ENCODE measurements at regions not wholly inside any gene's neighbourhood (a gene's known extent, or its start where the extent isn't known, plus 50 kb on each side); places are given as distances from the start of the nearest gene placed in this dataset.

DNA sequence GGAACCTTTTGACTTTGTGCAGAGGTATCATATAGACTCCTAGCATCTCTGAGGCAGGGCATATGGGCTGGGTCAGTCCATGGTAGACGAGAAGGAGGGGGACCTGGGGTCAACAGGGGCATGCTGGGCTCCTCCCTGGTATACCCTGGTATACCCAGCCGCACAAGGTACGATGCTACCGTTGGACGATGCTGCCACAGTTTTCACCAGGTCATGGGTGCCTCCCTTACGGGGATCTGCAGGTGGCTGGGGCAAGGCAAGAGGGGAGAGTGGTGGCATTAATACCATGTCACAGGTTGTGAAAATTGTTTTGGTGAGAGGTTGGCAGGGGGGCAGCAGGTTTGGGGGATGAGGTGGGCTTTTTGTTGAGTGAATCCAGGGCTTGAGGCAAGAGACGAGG lies 149.8 kb downstream of the TSN start:
- H3K27me3 ChIP-seq (ENCODE audit: insufficient read depth in 3 of 3, low read length in 2 of 3), result peaks cover 0 to 4% (median 0%) of the 10 kb centered on the region in 3 donors
- intact Hi-C loops (cut with DNase I), result no loop called here
- no peak overlapping the region for H3K27ac ChIP-seq
- WGBS, 3 donors, result 85 to 89% (median 85%) methylated on average over 7 of the region's 7 CpGs
- H3K36me3 ChIP-seq (ENCODE audit: insufficient read depth in 1 of 2, low read depth in 1 of 2), result no peaks in the 10 kb centered on the region
- H3K9me3 ChIP-seq, result no peaks in the 10 kb centered on the region
- ATAC-seq (no peak), DNase-seq (no peak)
- no peaks in the 10 kb centered on the region for H3K4me1 ChIP-seq
- no peak overlapping the region for H3K4me3 ChIP-seq
- TF ChIP-seq, protein P1, sequence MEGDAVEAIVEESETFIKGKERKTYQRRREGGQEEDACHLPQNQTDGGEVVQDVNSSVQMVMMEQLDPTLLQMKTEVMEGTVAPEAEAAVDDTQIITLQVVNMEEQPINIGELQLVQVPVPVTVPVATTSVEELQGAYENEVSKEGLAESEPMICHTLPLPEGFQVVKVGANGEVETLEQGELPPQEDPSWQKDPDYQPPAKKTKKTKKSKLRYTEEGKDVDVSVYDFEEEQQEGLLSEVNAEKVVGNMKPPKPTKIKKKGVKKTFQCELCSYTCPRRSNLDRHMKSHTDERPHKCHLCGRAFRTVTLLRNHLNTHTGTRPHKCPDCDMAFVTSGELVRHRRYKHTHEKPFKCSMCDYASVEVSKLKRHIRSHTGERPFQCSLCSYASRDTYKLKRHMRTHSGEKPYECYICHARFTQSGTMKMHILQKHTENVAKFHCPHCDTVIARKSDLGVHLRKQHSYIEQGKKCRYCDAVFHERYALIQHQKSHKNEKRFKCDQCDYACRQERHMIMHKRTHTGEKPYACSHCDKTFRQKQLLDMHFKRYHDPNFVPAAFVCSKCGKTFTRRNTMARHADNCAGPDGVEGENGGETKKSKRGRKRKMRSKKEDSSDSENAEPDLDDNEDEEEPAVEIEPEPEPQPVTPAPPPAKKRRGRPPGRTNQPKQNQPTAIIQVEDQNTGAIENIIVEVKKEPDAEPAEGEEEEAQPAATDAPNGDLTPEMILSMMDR (IDR thresholded peaks at IDR 0.05), result no peak

GRCh38 chr2:121906170-121906569 lies 150.7 kb downstream of the TSN start:
- H3K27ac ChIP-seq, result no peak overlapping the region
- intact Hi-C loops (cut with DNase I), result no loop called here
- H3K4me1 ChIP-seq, result no peaks in the 10 kb centered on the region
- H3K27me3 ChIP-seq (ENCODE audit: insufficient read depth in 3 of 3, low read length in 2 of 3), result peaks cover 0 to 4% (median 0%) of the 10 kb centered on the region in 3 donors
- TF ChIP-seq, protein P1 (IDR thresholded peaks at IDR 0.05), result no peak
- H3K36me3 ChIP-seq (ENCODE audit: insufficient read depth in 1 of 2, low read depth in 1 of 2), result no peaks in the 10 kb centered on the region
- no peaks in the 10 kb centered on the region for H3K9me3 ChIP-seq
- H3K4me3 ChIP-seq, result no peak overlapping the region
- ATAC-seq, result no peak
- no peak for DNase-seq
- 56 to 61% (median 57%) methylated on average over 11 of the region's 11 CpGs for WGBS, 3 donors

DNA sequence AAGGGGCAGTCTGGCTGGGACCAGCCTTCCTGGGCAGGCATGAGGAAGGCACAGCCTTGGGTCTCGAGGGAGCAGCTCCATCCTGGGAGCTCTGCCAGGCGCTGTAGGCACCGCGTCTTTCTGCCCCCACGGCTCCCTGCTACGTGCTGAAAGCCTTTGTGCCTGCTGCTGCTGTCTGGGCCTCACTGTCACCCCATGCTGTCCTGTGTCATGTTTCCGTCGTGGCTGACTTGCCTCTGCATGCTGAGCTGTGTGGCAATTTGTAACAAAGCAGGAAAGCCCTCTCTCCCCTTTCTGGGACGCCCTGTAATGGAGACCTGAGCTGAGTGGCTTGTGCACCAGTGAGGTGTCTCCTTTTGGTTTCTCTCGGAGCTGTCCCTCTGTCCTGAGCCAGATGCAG lies 152.5 kb downstream of the TSN start:
- WGBS, 3 donors, result 9 to 21% (median 17%) methylated on average over 10 of the region's 10 CpGs
- no peaks in the 10 kb centered on the region for H3K9me3 ChIP-seq
- no peak for DNase-seq
- H3K36me3 ChIP-seq (ENCODE audit: insufficient read depth in 1 of 2, low read depth in 1 of 2), result no peaks in the 10 kb centered on the region
- intact Hi-C loops (cut with DNase I), result no loop called here
- no peak for ATAC-seq
- H3K4me1 ChIP-seq, result no peaks in the 10 kb centered on the region
- TF ChIP-seq, protein P1 (IDR thresholded peaks at IDR 0.05), result no peak
- no peak overlapping the region for H3K27ac ChIP-seq
- peaks cover 0 to 4% (median 0%) of the 10 kb centered on the region in 3 donors for H3K27me3 ChIP-seq (ENCODE audit: insufficient read depth in 3 of 3, low read length in 2 of 3)
- H3K4me3 ChIP-seq, result no peak overlapping the region

GRCh38 chr2:121910139-121910538 lies 154.7 kb downstream of the TSN start:
- no peaks in the 10 kb centered on the region for H3K4me1 ChIP-seq
- no peaks in the 10 kb centered on the region for H3K9me3 ChIP-seq
- H3K4me3 ChIP-seq, result no peak overlapping the region
- no peak for DNase-seq
- peaks cover 0 to 4% (median 0%) of the 10 kb centered on the region in 3 donors for H3K27me3 ChIP-seq (ENCODE audit: insufficient read depth in 3 of 3, low read length in 2 of 3)
- H3K36me3 ChIP-seq (ENCODE audit: insufficient read depth in 1 of 2, low read depth in 1 of 2), result no peaks in the 10 kb centered on the region
- TF ChIP-seq, protein P1 (IDR thresholded peaks at IDR 0.05), result no peak
- 79 to 92% (median 90%) methylated on average over 1 of the region's 1 CpG for WGBS, 3 donors
- no peak overlapping the region for H3K27ac ChIP-seq
- intact Hi-C loops (cut with DNase I), result no loop called here
- ATAC-seq, result no peak

GRCh38 chr2:121911036-121911435 lies 155.6 kb downstream of the TSN start:
- H3K27ac ChIP-seq, result no peak overlapping the region
- no peaks in the 10 kb centered on the region for H3K4me1 ChIP-seq
- intact Hi-C loops (cut with DNase I), result no loop called here
- H3K36me3 ChIP-seq (ENCODE audit: insufficient read depth in 1 of 2, low read depth in 1 of 2), result no peaks in the 10 kb centered on the region
- no peak for ATAC-seq
- WGBS, 3 donors, result 67 to 77% (median 75%) methylated on average over 4 of the region's 4 CpGs
- H3K4me3 ChIP-seq, result no peak overlapping the region
- TF ChIP-seq, protein P1 (IDR thresholded peaks at IDR 0.05), result no peak
- no peak for DNase-seq
- peaks cover 0 to 4% (median 0%) of the 10 kb centered on the region in 3 donors for H3K27me3 ChIP-seq (ENCODE audit: insufficient read depth in 3 of 3, low read length in 2 of 3)
- H3K9me3 ChIP-seq, result no peaks in the 10 kb centered on the region
